ENCODE measurements at regions not wholly inside any gene's neighbourhood (a gene's known extent, or its start where the extent isn't known, plus 50 kb on each side); places are given as distances from the start of the nearest gene placed in this dataset.

DNA sequence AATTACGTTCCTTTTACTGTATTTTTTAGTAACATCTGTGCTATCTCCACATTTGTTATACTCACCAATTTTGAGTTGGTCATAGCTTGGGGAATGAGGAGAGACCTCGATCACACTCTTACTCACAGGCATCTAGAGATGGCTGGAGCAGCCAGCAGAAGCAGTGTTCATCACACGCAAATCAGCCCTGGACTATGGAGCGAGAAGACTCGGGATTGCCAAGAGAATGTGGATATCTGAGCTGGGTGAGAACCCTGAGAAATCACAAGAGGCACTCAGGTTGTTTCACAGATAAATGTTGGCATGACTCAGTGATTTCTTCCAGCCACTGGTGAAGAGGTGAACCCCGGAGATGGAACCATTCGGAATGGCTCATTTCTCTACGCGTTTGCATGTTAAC, 820.1 kb upstream of the IGFBP3 start:
- Histone ChIP-seq H3K4me3 (ENCODE audit: low read length) (no peak overlapping the region), H3K4me1 (ENCODE audit: insufficient read depth, low read length) (no peaks in the 10 kb centered on the region), H3K9me3 (ENCODE audit: low read length) (no peaks in the 10 kb centered on the region), H2AFZ (ENCODE audit: low read depth, low read length) (no peak overlapping the region), H3K27me3 (ENCODE audit: insufficient read depth, low read length) (no peaks in the 10 kb centered on the region), H3K36me3 (ENCODE audit: insufficient read depth, low read length) (no peaks in the 10 kb centered on the region)

DNA sequence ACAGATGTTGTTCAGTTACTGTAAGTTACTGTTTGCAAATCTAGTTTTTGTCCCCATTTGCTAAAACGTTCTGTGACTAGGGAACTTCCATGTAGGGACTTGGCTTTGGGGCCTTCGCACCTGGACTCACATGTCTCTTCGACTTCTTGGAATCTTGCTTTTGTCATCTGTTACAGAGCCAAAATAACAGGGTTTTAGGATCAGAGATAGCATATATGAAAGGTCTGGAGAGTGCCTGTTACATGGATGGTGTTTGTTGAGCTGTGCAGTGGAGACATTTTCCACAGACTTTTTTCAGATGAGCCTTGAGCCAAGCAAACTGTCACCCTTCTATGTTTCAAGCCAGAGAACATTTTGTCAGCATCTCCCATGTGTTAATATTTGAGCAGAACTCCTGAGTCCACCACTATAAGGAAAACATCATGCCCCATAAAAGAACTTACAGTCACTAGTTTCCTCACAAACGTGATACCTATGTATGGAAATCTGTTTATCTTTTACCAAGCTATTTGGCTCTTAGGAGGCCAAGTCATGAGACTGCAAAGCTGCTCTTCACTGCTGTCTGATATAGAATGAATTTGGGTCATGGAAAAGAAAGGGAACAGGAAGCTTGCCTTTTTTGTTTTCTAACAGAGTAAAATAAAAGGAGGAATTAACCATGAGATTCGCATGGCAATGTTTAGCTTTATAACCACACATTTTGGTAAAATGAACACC, 818.6 kb upstream of the IGFBP3 start:
- Histone ChIP-seq H3K36me3 (ENCODE audit: insufficient read depth, low read length) (no peaks in the 10 kb centered on the region), H3K9me3 (ENCODE audit: low read length) (no peaks in the 10 kb centered on the region), H3K4me3 (ENCODE audit: low read length) (no peak overlapping the region), H3K4me1 (ENCODE audit: insufficient read depth, low read length) (no peaks in the 10 kb centered on the region), H2AFZ (ENCODE audit: low read depth, low read length) (no peak overlapping the region), H3K27me3 (ENCODE audit: insufficient read depth, low read length) (no peaks in the 10 kb centered on the region)

GRCh38 chr7:46738796-46739195, 817.7 kb upstream of the IGFBP3 start:
- Histone ChIP-seq H3K9me3 (ENCODE audit: low read length) (no peaks in the 10 kb centered on the region), H3K36me3 (ENCODE audit: insufficient read depth, low read length) (no peaks in the 10 kb centered on the region), H3K4me3 (ENCODE audit: low read length) (no peak overlapping the region), H3K27me3 (ENCODE audit: insufficient read depth, low read length) (no peaks in the 10 kb centered on the region), H2AFZ (ENCODE audit: low read depth, low read length) (no peak overlapping the region), H3K4me1 (ENCODE audit: insufficient read depth, low read length) (no peaks in the 10 kb centered on the region)

DNA sequence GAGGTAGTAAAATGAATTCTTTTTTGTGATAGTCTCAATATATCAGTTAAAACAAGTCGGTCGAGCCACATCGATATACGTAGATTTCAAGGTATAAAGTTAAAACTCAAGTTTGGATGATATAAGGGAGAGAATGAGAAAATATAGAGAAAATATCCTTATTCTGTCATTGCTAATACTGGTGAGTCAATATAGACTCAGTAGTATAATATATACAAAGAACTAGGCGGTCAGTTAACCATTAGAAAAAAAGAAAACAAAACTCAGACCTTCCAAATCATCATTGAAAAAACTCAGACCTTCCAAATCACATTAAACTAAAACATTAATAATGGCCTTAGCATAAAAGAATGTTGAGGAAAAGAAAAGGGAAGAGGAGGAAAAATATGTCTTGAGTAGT, 817.1 kb upstream of the IGFBP3 start:
- no peaks in the 10 kb centered on the region for H3K36me3 ChIP-seq (ENCODE audit: insufficient read depth, low read length)
- no peaks in the 10 kb centered on the region for H3K9me3 ChIP-seq (ENCODE audit: low read length)
- no peaks in the 10 kb centered on the region for H3K4me1 ChIP-seq (ENCODE audit: insufficient read depth, low read length)
- H3K27me3 ChIP-seq (ENCODE audit: insufficient read depth, low read length), result no peaks in the 10 kb centered on the region
- H2AFZ ChIP-seq (ENCODE audit: low read depth, low read length), result no peak overlapping the region
- no peak overlapping the region for H3K4me3 ChIP-seq (ENCODE audit: low read length)

DNA sequence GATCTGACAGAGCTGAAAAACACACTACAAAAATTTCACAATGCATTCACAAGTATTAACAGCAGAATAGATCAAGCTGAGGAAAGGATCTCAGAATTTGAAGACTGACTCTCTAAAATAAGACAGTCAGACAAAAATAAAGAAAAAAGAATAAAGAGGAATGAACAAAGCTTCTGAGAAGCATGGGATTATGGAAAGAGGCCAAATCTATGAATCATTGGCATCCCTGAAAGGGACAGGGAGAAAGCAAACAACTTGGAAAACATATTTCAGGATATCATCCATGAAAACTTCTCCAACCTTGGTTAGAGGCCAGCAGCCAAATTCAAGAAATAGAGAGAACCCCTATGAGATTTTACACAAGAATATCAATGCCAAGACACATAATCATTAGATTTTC, 804.8 kb upstream of the IGFBP3 start:
- Histone ChIP-seq H3K9me3 (ENCODE audit: low read length) (no peaks in the 10 kb centered on the region), H3K36me3 (ENCODE audit: insufficient read depth, low read length) (no peaks in the 10 kb centered on the region), H2AFZ (ENCODE audit: low read depth, low read length) (no peak overlapping the region), H3K4me3 (ENCODE audit: low read length) (no peak overlapping the region), H3K27me3 (ENCODE audit: insufficient read depth, low read length) (no peaks in the 10 kb centered on the region), H3K4me1 (ENCODE audit: insufficient read depth, low read length) (no peaks in the 10 kb centered on the region)

GRCh38 chr7:46725136-46725535, 804.1 kb upstream of the IGFBP3 start:
- H3K4me1 ChIP-seq (ENCODE audit: insufficient read depth, low read length), result no peaks in the 10 kb centered on the region
- H2AFZ ChIP-seq (ENCODE audit: low read depth, low read length), result no peak overlapping the region
- H3K9me3 ChIP-seq (ENCODE audit: low read length), result no peaks in the 10 kb centered on the region
- H3K4me3 ChIP-seq (ENCODE audit: low read length), result no peak overlapping the region
- no peaks in the 10 kb centered on the region for H3K27me3 ChIP-seq (ENCODE audit: insufficient read depth, low read length)
- no peaks in the 10 kb centered on the region for H3K36me3 ChIP-seq (ENCODE audit: insufficient read depth, low read length)

DNA sequence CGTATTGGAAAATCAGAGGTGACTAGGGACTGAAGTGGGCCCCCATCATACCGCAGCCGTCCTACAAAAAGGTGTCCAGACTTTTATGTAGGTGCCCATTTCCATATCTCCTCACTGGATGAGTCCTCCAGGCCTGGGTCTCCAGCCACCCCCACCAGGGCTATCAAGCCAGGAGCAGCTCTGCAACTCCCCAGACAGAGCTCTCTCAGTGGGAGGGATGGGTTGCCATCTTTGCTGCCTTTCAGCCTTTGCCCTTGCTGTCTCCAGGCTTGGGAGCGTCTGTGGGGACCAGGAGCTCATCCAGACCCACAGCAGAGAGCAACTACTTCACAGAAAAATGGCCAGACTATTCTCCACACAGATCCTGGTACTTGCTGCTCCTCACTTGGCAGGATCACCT, 802.7 kb upstream of the IGFBP3 start:
- Histone ChIP-seq H3K4me1 (ENCODE audit: insufficient read depth, low read length) (no peaks in the 10 kb centered on the region), H3K27me3 (ENCODE audit: insufficient read depth, low read length) (no peaks in the 10 kb centered on the region), H3K36me3 (ENCODE audit: insufficient read depth, low read length) (no peaks in the 10 kb centered on the region), H3K9me3 (ENCODE audit: low read length) (no peaks in the 10 kb centered on the region), H2AFZ (ENCODE audit: low read depth, low read length) (no peak overlapping the region), H3K4me3 (ENCODE audit: low read length) (no peak overlapping the region)

- Histone ChIP-seq H3K4me3 (ENCODE audit: low read length) (no peak overlapping the region), H3K27me3 (ENCODE audit: insufficient read depth, low read length) (no peaks in the 10 kb centered on the region), H3K4me1 (ENCODE audit: insufficient read depth, low read length) (no peaks in the 10 kb centered on the region), H2AFZ (ENCODE audit: low read depth, low read length) (no peak overlapping the region), H3K36me3 (ENCODE audit: insufficient read depth, low read length) (no peaks in the 10 kb centered on the region), H3K9me3 (ENCODE audit: low read length) (no peaks in the 10 kb centered on the region)
Measured at GRCh38 chr7:46723003-46723402, 801.9 kb upstream of the IGFBP3 start.

GRCh38 chr7:46720761-46721160, 799.7 kb upstream of the IGFBP3 start:
- Histone ChIP-seq H2AFZ (ENCODE audit: low read depth, low read length) (no peak overlapping the region), H3K27me3 (ENCODE audit: insufficient read depth, low read length) (no peaks in the 10 kb centered on the region), H3K4me1 (ENCODE audit: insufficient read depth, low read length) (no peaks in the 10 kb centered on the region), H3K9me3 (ENCODE audit: low read length) (no peaks in the 10 kb centered on the region), H3K36me3 (ENCODE audit: insufficient read depth, low read length) (no peaks in the 10 kb centered on the region), H3K4me3 (ENCODE audit: low read length) (no peak overlapping the region)

GRCh38 chr7:46719616-46720015, 798.5 kb upstream of the IGFBP3 start:
- Histone ChIP-seq H3K4me1 (ENCODE audit: insufficient read depth, low read length) (no peaks in the 10 kb centered on the region), H3K27me3 (ENCODE audit: insufficient read depth, low read length) (no peaks in the 10 kb centered on the region), H3K36me3 (ENCODE audit: insufficient read depth, low read length) (no peaks in the 10 kb centered on the region), H3K9me3 (ENCODE audit: low read length) (no peaks in the 10 kb centered on the region), H2AFZ (ENCODE audit: low read depth, low read length) (no peak overlapping the region), H3K4me3 (ENCODE audit: low read length) (no peak overlapping the region)

- H3K27me3 ChIP-seq (ENCODE audit: insufficient read depth, low read length), result no peaks in the 10 kb centered on the region
- H3K9me3 ChIP-seq (ENCODE audit: low read length), result no peaks in the 10 kb centered on the region
- H2AFZ ChIP-seq (ENCODE audit: low read depth, low read length), result no peak overlapping the region
- H3K4me3 ChIP-seq (ENCODE audit: low read length), result no peak overlapping the region
- no peaks in the 10 kb centered on the region for H3K36me3 ChIP-seq (ENCODE audit: insufficient read depth, low read length)
- H3K4me1 ChIP-seq (ENCODE audit: insufficient read depth, low read length), result no peaks in the 10 kb centered on the region
Measured at GRCh38 chr7:46716926-46717325, 795.9 kb upstream of the IGFBP3 start.

DNA sequence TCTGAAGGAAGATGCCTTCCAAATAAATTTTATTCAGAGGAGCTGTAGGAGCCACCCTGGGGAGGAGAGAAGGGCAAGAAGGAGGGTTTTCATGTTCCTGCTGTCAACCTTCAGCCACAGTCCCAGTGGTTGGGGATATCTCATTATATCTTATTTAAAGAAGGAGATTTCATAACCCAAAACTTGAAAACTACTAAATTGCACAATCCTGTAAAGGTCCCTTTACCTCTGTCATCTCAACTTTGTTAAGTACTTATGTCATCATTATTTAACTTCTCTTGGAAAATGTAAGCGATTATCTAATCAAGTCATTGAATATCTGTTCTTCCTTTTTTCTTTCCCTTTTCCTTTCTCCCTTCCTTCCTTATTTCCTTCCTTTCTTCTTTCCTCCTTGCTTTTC, 794.5 kb upstream of the IGFBP3 start:
- Histone ChIP-seq H3K36me3 (ENCODE audit: insufficient read depth, low read length) (no peaks in the 10 kb centered on the region), H3K9me3 (ENCODE audit: low read length) (no peaks in the 10 kb centered on the region), H2AFZ (ENCODE audit: low read depth, low read length) (no peak overlapping the region), H3K4me1 (ENCODE audit: insufficient read depth, low read length) (no peaks in the 10 kb centered on the region), H3K27me3 (ENCODE audit: insufficient read depth, low read length) (no peaks in the 10 kb centered on the region), H3K4me3 (ENCODE audit: low read length) (no peak overlapping the region)

DNA sequence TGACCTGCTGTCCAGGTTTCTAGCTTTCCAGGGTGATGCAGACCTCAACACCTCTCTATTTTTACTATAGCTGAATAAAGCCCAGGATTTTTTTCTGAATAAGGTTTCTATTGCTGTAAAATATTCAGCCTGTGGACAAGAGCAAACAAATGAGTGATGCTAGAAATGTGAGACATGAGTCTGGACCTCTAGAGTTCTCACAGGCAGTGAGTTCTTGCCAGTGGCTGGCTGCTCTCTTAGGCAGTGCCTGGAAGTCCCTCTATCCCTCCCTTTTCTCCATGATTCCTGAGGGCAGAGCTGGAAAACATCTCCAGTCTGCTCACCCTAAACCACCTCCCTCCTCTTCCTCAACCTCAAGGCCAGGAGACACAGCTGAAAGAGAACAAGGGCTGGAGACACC, 793.8 kb upstream of the IGFBP3 start:
- H3K27me3 ChIP-seq (ENCODE audit: insufficient read depth, low read length), result no peaks in the 10 kb centered on the region
- no peak overlapping the region for H3K4me3 ChIP-seq (ENCODE audit: low read length)
- H2AFZ ChIP-seq (ENCODE audit: low read depth, low read length), result no peak overlapping the region
- H3K4me1 ChIP-seq (ENCODE audit: insufficient read depth, low read length), result no peaks in the 10 kb centered on the region
- H3K9me3 ChIP-seq (ENCODE audit: low read length), result no peaks in the 10 kb centered on the region
- no peaks in the 10 kb centered on the region for H3K36me3 ChIP-seq (ENCODE audit: insufficient read depth, low read length)

- H3K9me3 ChIP-seq (ENCODE audit: low read length), result no peaks in the 10 kb centered on the region
- H2AFZ ChIP-seq (ENCODE audit: low read depth, low read length), result no peak overlapping the region
- H3K27me3 ChIP-seq (ENCODE audit: insufficient read depth, low read length), result no peaks in the 10 kb centered on the region
Measured at GRCh38 chr7:46713868-46714596, 793.0 kb upstream of the IGFBP3 start.

More at GRCh38 chr7:46713868-46714596, 793.0 kb upstream of the IGFBP3 start:
- H3K4me3 ChIP-seq (ENCODE audit: low read length), result no peak overlapping the region
- no peaks in the 10 kb centered on the region for H3K36me3 ChIP-seq (ENCODE audit: insufficient read depth, low read length)
- H3K4me1 ChIP-seq (ENCODE audit: insufficient read depth, low read length), result no peaks in the 10 kb centered on the region

Measured in neuron (in vitro differentiated cells).